Inflammatory macrophage treated with lipopolysaccharide for 4 hours (primary cell): ENCODE measurements at regions not wholly inside any gene's neighbourhood (a gene's known extent, or its start where the extent isn't known, plus 50 kb on each side); places are given as distances from the start of the nearest gene placed in this dataset.

ENCODE experiments used
- DNase-seq: peaks from one replicate; pipeline ENCODE4 v3.0.0-alpha.2; 2020

- no peak for DNase-seq
Observed at GRCh38 chr7:25940086-25940906, 211.7 kb upstream of the NFE2L3 start.

GRCh38 chr7:25944777-25945515 lies 207.1 kb upstream of the NFE2L3 start:
- no peak for DNase-seq

GRCh38 chr7:25945608-25946007 lies 206.4 kb upstream of the NFE2L3 start:
- DNase-seq = no peak

GRCh38 chr7:25946181-25946580 lies 205.8 kb upstream of the NFE2L3 start:
- DNase-seq = no peak

GRCh38 chr7:25947669-25948516 lies 204.1 kb upstream of the NFE2L3 start:
- DNase-seq = no peak

GRCh38 chr7:25949736-25950487 lies 202.1 kb upstream of the NFE2L3 start:
- no peak for DNase-seq

- peak; percentile 58 for DNase-seq
Observed at GRCh38 chr7:25950488-25951413, 201.2 kb upstream of the NFE2L3 start.

GRCh38 chr7:25951414-25952260 lies 200.4 kb upstream of the NFE2L3 start:
- DNase-seq = no peak

GRCh38 chr7:25952261-25953057 lies 199.5 kb upstream of the NFE2L3 start:
- no peak for DNase-seq

GRCh38 chr7:25953859-25954258 lies 198.1 kb upstream of the NFE2L3 start:
- DNase-seq = no peak

- DNase-seq = no peak
Observed at GRCh38 chr7:25954395-25954794, 197.6 kb upstream of the NFE2L3 start.

- no peak for DNase-seq
Observed at GRCh38 chr7:25959168-25959734, 192.7 kb upstream of the NFE2L3 start.

- DNase-seq = no peak
Observed at GRCh38 chr7:25963733-25964132, 188.3 kb upstream of the NFE2L3 start.

- no peak for DNase-seq
Observed at GRCh38 chr7:25964483-25964991, 187.5 kb upstream of the NFE2L3 start.

- DNase-seq = no peak
Observed at GRCh38 chr7:25965405-25966123, 186.4 kb upstream of the NFE2L3 start.

- DNase-seq = no peak
Observed at GRCh38 chr7:25966469-25966868, 185.5 kb upstream of the NFE2L3 start.

GRCh38 chr7:25967278-25968204 lies 184.5 kb upstream of the NFE2L3 start:
- peak; percentile 8 for DNase-seq
